Superior temporal gyrus (tissue), 1 donor: ENCODE measurements at regions not wholly inside any gene's neighbourhood (a gene's known extent, or its start where the extent isn't known, plus 50 kb on each side); places are given as distances from the start of the nearest gene placed in this dataset.
"Not testable (repeated sequence)": the region's sequence is repeated elsewhere in the genome, so short reads cannot be mapped to it uniquely, and the experiment has no call there.

ENCODE experiments used
- DNase-seq: peaks from one replicate; pipeline ENCODE4 v3.0.0-alpha.2; 2016; ENCODE audit errors: extremely low spot score

DNA sequence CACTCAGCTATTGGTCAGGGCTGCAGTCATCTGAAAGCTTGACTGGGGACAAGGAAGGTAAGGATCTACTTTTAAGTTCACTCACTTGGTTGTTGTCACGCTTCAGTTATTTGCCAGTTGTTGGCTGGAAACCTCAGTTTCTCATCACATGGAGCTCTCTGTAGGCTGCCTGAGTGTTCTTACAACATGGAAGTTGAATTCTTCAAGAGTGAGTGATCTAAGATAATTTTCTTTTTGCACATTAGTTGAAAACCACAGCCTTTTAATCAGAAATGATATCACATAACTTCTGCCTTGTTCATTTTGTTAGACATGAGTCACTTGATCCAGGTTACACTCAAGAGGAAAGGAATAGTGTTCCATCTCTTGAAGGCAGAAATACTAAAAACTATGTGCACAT, 552.7 kb downstream of the RAPGEF2 start:
- no peak for DNase-seq

GRCh38 chr4:159669094-159669493, 566.2 kb downstream of the RAPGEF2 start:
- DNase-seq: no peak

DNA sequence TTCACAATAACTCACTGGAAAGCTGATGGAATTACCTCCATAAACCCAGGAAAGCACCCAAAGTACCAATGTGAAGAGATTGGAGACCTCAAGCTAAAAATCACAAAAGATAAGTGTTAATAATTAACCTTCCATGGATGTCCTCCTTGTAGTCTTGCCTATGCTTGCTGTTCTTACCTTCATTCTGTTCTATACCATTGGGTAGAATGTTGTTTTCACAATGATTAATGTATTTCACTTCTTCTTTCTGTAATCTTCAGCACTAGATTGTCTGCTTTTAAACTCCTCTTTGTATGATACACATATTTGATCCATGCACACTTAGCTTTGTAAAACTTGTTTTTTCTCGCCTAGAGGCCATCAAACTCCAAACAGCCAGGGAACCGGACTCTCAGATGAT, 570.3 kb downstream of the RAPGEF2 start:
- DNase-seq: no peak

DNA sequence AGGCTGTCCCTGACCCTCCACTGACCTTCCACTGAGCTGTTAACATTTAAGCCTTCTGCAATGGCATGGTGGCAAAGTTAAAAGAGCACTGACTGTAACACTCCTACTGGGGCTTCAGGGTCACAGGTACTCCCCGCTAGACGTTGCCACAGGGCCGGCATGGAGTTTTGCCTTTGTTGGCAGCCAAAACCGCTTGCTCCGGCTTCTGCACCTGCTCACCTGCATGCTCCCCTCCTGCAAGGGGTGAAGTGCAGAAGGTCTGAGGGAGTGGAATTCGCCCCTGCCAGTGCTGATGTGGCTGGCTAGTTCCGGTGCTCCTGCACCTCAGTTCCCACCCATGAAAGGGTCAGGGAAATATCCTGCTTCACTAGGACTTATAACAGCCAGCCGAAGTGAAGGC, 571.4 kb downstream of the RAPGEF2 start:
- no peak for DNase-seq

- no peak for DNase-seq
Observed at GRCh38 chr4:159677521-159677920, 574.6 kb downstream of the RAPGEF2 start.

DNA sequence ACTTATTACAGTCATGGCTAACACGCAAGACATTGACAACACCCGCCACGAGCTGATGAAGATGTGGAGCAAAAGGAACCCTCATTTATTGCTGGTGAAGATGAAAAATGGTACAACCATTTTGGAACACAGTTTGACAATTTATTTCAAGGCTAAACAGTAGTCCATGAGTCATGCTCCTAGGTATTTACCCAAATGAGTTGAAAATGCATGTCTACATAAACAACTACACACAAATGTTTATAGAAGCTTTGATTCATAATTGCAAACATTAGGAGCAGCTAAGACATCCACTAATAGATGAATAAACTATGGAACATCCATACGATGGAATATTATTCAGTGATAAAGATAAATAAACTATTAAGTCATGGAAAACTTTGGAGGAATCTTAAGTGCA, 580.1 kb downstream of the RAPGEF2 start:
- no peak for DNase-seq

- no peak for DNase-seq
Observed at GRCh38 chr4:159684061-159684460, 581.2 kb downstream of the RAPGEF2 start.

DNA sequence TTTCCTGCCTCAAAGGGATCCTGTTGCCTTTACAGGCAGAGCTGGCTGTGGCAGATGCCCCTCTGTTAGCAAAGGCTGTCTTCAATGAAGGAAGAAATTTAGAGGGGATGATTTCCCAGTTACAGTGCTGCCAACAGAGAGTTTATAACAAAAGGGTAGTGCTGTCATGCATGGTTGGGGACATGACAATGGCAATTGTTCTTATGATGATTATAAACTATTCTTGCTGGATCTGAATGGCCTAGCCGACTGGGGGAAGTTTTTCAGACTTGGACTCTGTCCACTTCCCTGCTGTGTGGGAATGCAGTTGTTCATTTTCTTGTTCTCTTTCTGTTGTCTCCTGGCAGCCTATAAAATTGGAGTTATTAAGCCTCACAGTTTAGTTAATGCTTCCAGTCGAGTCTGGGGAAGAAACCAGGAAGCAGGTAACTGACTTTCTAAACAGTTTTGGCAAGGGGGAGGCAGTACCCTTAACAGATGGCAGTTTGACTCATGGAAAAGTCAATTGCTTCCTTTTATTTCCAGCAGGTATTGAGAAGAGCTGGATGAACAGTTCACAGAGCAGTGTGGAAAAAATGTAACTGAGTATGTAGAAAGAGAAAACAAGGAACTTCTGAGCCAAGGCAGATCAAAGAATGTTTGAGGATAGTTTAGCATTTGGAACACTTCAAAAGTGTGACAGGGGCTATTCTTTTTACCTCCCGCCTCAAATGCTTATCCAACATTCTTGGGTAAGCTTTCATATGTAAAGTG, 582.6 kb downstream of the RAPGEF2 start:
- no peak for DNase-seq

DNA sequence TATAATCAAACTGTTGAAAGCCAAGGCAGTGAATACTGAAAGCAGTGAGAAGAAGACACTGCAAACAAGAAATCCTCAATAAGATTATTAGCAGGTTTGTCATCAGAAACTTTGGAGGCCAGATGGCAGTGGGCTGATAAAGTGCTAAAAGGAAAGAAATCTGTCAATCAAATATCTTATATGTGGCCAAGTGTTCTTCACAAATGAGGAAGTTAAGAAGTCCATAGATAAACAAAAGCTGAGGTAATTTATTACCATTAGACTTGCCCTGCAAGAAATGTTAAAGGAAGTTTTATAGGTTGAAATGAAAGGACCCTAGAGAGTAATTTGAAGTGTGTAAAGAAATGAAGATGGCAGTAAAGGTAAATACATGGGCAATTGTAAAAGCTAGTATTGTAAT, 586.6 kb downstream of the RAPGEF2 start:
- DNase-seq: no peak

- DNase-seq: no peak
Observed at GRCh38 chr4:159697322-159698283, 594.7 kb downstream of the RAPGEF2 start.

DNA sequence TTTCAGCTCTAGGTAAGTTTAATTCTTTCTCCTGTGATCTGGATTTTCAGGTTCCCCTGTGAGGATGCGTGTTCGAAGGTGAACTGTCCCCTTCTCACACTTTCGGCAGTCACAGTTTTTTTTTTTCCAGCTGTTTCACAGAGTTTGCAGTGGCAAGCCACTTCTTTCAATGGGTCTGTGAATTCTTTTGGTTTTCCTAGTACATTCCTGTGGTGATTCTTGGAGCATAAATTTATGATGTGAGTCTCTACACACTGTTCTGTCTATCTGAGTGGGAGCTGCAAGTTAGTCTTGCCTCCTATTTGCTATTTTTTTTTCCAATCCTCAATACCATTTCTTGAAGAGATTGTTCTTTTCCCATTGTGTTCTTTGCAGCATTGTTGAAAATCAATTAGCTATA, 595.5 kb downstream of the RAPGEF2 start:
- DNase-seq: no peak

DNA sequence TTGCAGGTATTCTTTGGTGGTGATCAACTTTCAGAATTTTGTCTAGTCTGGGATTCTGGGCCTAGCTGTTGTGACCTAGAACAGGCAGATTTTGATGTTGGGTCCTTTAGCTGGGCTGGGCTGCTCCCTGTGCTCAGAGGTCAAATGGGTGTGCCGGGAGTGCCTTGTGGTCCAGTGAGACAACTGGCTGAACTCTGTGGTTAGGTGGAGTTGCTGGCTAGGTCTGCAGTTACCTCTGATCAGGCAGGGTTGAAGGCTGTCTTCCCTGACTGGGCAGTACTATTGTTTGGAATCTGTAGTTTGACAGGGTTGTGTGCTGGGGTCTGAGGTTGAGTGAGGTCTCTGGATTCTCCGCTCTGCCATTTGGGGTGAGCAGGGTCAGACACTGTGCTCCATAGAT, 599.3 kb downstream of the RAPGEF2 start:
- DNase-seq: no peak

GRCh38 chr4:159705334-159705733, 602.5 kb downstream of the RAPGEF2 start:
- DNase-seq: no peak

DNA sequence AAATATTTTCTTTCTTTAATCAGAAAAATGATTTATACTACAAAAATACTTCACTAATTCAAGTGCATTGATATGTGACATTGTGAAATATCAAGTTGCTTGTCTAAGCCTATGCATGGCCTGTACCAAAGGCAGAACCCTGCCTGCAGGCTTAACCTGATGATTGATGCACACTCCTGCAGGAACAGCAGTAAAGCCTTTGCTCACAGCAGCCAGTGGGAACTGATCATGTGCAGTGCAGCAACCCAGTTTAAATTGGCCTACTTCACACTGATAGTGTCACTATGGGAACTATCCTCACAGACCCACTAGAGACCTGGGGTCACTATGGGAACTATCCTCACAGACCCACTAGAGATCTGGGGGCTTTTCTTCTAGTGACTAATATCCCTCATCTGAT, 603.8 kb downstream of the RAPGEF2 start:
- no peak for DNase-seq

- DNase-seq: not testable (repeated sequence)
Observed at GRCh38 chr4:159715180-159715579, 612.3 kb downstream of the RAPGEF2 start.

DNA sequence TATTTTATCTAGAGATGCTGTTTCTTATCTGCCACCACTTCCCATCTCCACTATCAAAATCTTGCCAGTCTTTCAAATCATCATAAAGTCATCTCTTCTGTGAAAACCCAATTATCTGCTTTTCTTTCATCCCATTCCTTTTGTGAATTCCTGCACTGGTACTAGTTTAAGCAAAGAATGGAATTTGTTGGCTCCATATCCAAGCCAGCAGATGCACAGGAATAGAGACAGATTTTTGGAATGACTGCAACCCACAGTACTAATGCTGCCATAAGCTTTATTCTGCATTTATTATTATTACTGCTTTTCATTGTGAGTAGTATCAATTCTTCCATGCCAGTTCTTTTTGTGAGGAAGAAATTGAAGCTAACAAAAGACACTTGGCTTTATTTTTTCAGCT, 616.7 kb downstream of the RAPGEF2 start:
- no peak for DNase-seq

DNA sequence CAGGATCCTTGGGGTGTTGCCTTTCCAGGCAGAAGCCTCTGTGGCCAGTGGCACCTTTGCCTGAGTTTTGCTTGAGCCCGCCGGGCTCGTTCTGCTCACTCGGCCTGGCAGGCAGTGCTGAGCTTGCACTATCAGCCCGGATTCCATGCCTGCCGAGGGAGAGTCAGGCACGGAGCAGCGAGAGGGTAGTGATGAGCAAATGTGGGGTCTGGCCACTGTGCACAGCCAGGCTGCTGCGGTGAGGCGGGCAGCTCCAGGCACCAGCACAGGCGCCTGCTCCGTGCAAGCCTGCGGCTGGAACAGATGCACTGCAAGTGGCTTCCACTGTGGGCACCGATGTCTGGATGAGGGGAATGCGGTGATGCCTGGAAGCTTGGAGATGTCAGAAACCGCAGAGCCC, 619.2 kb downstream of the RAPGEF2 start:
- DNase-seq: no peak

DNA sequence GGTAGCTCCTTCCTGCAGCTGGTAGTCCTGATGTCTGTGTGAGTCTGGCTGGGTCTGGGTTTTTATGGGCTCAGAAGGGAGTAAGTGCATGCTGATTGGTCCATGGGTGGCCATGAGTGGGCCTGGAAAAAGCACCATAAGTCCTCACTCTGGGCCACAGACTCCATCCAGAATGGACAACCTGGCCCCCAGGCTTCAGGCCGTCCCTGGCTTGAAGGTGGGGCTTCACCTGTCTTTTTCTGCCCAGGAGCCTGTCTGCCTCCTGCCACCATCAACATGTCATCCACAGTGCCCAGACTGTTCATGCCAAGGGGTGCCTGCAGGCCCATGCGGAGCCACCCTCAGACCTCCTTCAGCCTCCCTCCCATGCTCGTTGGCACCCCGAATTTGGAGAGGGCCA, 620.0 kb downstream of the RAPGEF2 start:
- DNase-seq: no peak

GRCh38 chr4:159723341-159724048, 620.6 kb downstream of the RAPGEF2 start:
- DNase-seq: no peak

GRCh38 chr4:159725571-159725970, 622.7 kb downstream of the RAPGEF2 start:
- no peak for DNase-seq

DNA sequence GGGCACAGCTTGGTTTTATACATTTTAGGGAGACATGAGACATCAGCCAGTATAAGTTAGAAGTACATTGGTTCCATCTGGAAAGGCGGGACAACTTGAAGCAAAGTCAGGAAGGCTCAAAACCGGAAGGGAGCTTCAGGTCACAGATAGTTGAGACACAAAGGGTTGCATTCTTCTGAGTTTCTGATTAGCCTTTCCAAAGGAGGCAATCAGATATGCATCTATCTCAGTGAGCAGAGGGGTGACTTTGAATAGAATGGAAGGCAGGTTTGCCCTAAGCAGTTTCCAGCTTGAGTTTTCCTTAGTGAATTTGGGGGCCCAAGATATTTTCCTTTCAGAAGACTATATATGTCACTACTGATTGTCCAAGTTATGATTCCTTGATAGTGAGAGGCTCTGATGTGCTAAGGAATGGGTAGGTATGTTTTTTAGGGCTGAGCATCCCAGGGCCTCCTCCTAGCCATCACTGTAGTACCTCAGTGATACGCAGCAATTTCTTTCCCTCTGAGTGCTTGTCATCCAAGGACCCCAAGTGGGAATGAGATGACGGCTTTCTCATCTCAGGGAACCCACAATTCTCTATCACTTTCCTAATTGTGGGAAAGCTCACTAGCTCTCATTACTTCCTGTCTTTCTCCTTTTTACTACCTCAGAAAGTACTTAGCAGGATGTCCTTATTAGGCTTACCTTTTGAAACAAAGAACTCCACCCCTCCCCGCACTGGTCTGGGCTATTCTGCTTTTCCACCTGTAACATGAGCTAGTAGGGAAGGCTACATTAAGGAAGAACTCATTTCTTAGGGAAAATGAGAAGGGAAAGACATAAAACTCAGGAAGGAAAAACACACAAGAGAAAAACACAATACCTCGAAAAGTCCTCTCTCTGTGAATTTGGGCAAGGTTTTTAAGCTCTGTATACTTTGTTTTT, 632.7 kb downstream of the RAPGEF2 start:
- no peak for DNase-seq
